ENCODE measurements at regions not wholly inside any gene's neighbourhood (a gene's known extent, or its start where the extent isn't known, plus 50 kb on each side); places are given as distances from the start of the nearest gene placed in this dataset.
"Not testable (repeated sequence)": the region's sequence is repeated elsewhere in the genome, so short reads cannot be mapped to it uniquely, and the experiment has no call there.

- no peak for DNase-seq (ENCODE audit: low spot score)
- Histone ChIP-seq H3K4me2 (ENCODE audit: low read length) (no peak overlapping the region), H3K4me1 (ENCODE audit: insufficient read depth, low read length, poor library complexity, severe bottlenecking) (no peaks in the 10 kb centered on the region), H3K79me2 (ENCODE audit: insufficient read depth, low read depth, low read length) (no peaks in the 10 kb centered on the region), H2AFZ (ENCODE audit: low read length) (no peak overlapping the region), H3K36me3 (ENCODE audit: insufficient read depth, low read length) (no peaks in the 10 kb centered on the region), H3K9me3 (ENCODE audit: low read length) (peaks cover 9% of the 10 kb centered on the region; the same call in 1 of the 2 replicates), H3K27ac (ENCODE audit: low read depth, low read length, poor library complexity, severe bottlenecking) (no peak overlapping the region), H3K4me3 (ENCODE audit: low read depth, low read length, poor library complexity, severe bottlenecking) (no peak overlapping the region), H4K20me1 (ENCODE audit: insufficient read depth, low read length) (no peaks in the 10 kb centered on the region), H3K9me2 (ENCODE audit: insufficient read depth, low read length) (no peaks in the 10 kb centered on the region)
- CTCF ChIA-PET (ENCODE audit: unreplicated experiment), result interaction anchor here (0.6 kb wide), 1 partner anchor 111 kb away, joined by 3 read pairs; no protein-coding TSS in a partner anchor
- POLR2A ChIA-PET, result no interaction called here
- TF ChIP-seq CTCF (conservative IDR thresholded peaks at IDR 0.05; ENCODE audit: low read length), result no peak
- TF ChIP-seq EZH2phosphoT487 (IDR thresholded peaks at IDR 0.05; ENCODE audit: borderline replicate concordance, low read depth, low read length), result no peak
- intact Hi-C loops (cut with micrococcal nuclease; ENCODE audit: unreplicated experiment), result no loop called here
- no TSS peak for BruUV-seq (replicated peaks)
Observed at GRCh38 chr6:155538708-155539390, 83.2 kb upstream of the NOX3 start.

- intact Hi-C loops (cut with micrococcal nuclease; ENCODE audit: unreplicated experiment), result no loop called here
- Histone ChIP-seq H3K4me1 (ENCODE audit: insufficient read depth, low read length, poor library complexity, severe bottlenecking) (no peaks in the 10 kb centered on the region), H3K9me3 (ENCODE audit: low read length) (peaks cover 14% of the 10 kb centered on the region; the same call in 1 of the 2 replicates), H3K27ac (ENCODE audit: low read depth, low read length, poor library complexity, severe bottlenecking) (no peak overlapping the region), H3K4me3 (ENCODE audit: low read depth, low read length, poor library complexity, severe bottlenecking) (no peak overlapping the region), H3K4me2 (ENCODE audit: low read length) (no peak overlapping the region), H3K36me3 (ENCODE audit: insufficient read depth, low read length) (no peaks in the 10 kb centered on the region), H4K20me1 (ENCODE audit: insufficient read depth, low read length) (no peaks in the 10 kb centered on the region), H2AFZ (ENCODE audit: low read length) (no peak overlapping the region), H3K9me2 (ENCODE audit: insufficient read depth, low read length) (no peaks in the 10 kb centered on the region), H3K79me2 (ENCODE audit: insufficient read depth, low read depth, low read length) (no peaks in the 10 kb centered on the region)
- no peak for DNase-seq (ENCODE audit: low spot score)
- ChIA-PET POLR2A (interaction anchor here (0.6 to 1.3 kb wide), 3 partner anchors 10 to 932 kb away, joined by 3 to 7 read pairs (median 3); no protein-coding TSS in a partner anchor), CTCF (ENCODE audit: unreplicated experiment) (no interaction called here)
- no TSS peak for BruUV-seq (replicated peaks)
- TF ChIP-seq EZH2phosphoT487 (IDR thresholded peaks at IDR 0.05; ENCODE audit: borderline replicate concordance, low read depth, low read length), result no peak
- no peak for TF ChIP-seq CTCF (conservative IDR thresholded peaks at IDR 0.05; ENCODE audit: low read length)
Observed at GRCh38 chr6:155534678-155535077, 79.0 kb upstream of the NOX3 start.

GRCh38 chr6:155530219-155530834 is 74.7 kb upstream of the NOX3 start:
- H3K4me1 ChIP-seq (ENCODE audit: insufficient read depth, low read length, poor library complexity, severe bottlenecking), result peaks cover 10% of the 10 kb centered on the region
- H3K9me3 ChIP-seq (ENCODE audit: low read length), result peaks cover 9% of the 10 kb centered on the region; the same call in 1 of the 2 replicates
- H4K20me1 ChIP-seq (ENCODE audit: insufficient read depth, low read length), result no peaks in the 10 kb centered on the region
- ChIA-PET POLR2A (no interaction called here), CTCF (ENCODE audit: unreplicated experiment) (no interaction called here)
- TF ChIP-seq EZH2phosphoT487 (IDR thresholded peaks at IDR 0.05; ENCODE audit: borderline replicate concordance, low read depth, low read length) (no peak), CTCF (conservative IDR thresholded peaks at IDR 0.05; ENCODE audit: low read length) (peak; percentile 97)
- H2AFZ ChIP-seq (ENCODE audit: low read length), result no peak overlapping the region
- H3K36me3 ChIP-seq (ENCODE audit: insufficient read depth, low read length), result no peaks in the 10 kb centered on the region
- H3K4me3 ChIP-seq (ENCODE audit: low read depth, low read length, poor library complexity, severe bottlenecking), result no peak overlapping the region
- H3K79me2 ChIP-seq (ENCODE audit: insufficient read depth, low read depth, low read length), result no peaks in the 10 kb centered on the region
- no peak overlapping the region for H3K27ac ChIP-seq (ENCODE audit: low read depth, low read length, poor library complexity, severe bottlenecking)
- no TSS peak for BruUV-seq (replicated peaks)
- H3K9me2 ChIP-seq (ENCODE audit: insufficient read depth, low read length), result no peaks in the 10 kb centered on the region
- DNase-seq (ENCODE audit: low spot score), result peak; percentile 66
- intact Hi-C loops (cut with micrococcal nuclease; ENCODE audit: unreplicated experiment), result loop anchor here (1.0 kb wide), 2 partner anchors 203 to 353 kb away; no protein-coding TSS in a partner anchor
- H3K4me2 ChIP-seq (ENCODE audit: low read length), result no peak overlapping the region

DNA sequence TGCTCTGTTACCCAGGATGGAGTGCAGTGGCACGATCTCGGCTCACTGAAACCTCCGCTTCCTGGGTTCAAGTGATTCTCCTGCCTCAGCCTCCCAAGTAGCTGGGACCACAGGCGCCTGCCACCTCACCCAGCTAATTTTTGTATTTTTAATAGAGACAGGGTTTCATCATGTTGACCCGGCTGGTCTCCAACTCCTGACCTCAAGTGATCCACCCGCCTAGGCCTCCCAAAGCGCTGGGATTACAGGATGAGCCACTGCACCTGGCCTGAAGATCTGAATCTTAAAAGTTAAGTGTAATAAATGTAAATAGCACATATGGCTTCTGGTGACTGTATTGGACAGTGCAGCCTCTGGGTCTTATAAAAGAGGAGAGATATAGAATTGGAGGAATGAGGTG is 74.2 kb upstream of the NOX3 start:
- H3K9me3 ChIP-seq (ENCODE audit: low read length); H3K79me2 ChIP-seq (ENCODE audit: insufficient read depth, low read depth, low read length); H3K4me3 ChIP-seq (ENCODE audit: low read depth, low read length, poor library complexity, severe bottlenecking); H3K4me2 ChIP-seq (ENCODE audit: low read length); H3K36me3 ChIP-seq (ENCODE audit: insufficient read depth, low read length); DNase-seq (ENCODE audit: low spot score); H3K27ac ChIP-seq (ENCODE audit: low read depth, low read length, poor library complexity, severe bottlenecking); BruUV-seq (replicated peaks); CTCF ChIA-PET (ENCODE audit: unreplicated experiment); H4K20me1 ChIP-seq (ENCODE audit: insufficient read depth, low read length); H2AFZ ChIP-seq (ENCODE audit: low read length); POLR2A ChIA-PET; H3K9me2 ChIP-seq (ENCODE audit: insufficient read depth, low read length): not testable (repeated sequence)
- intact Hi-C loops (cut with micrococcal nuclease; ENCODE audit: unreplicated experiment), result loop anchor here (1.0 kb wide), 2 partner anchors 203 to 353 kb away; no protein-coding TSS in a partner anchor
- H3K4me1 ChIP-seq (ENCODE audit: insufficient read depth, low read length, poor library complexity, severe bottlenecking), result peaks cover 10% of the 10 kb centered on the region

Data from OCI-LY7 (cell line).